GM12864 (cell line): ENCODE measurements at regions not wholly inside any gene's neighbourhood (a gene's known extent, or its start where the extent isn't known, plus 50 kb on each side); places are given as distances from the start of the nearest gene placed in this dataset.

Experiments
- DNase-seq: peaks from one replicate; pipeline ENCODE4 v3.0.0-alpha.2; 2011; ENCODE audit warnings: low read depth
- H3K4me3 ChIP-seq: 2 replicates; pipeline ENCODE4 v1.5.1; 2011; ENCODE audit warnings: mild to moderate bottlenecking, low read depth, low read length, control low read depth
- CTCF ChIP-seq: IDR thresholded peaks from 2 replicates; pipeline ENCODE4 v1.5.1; 2011; ENCODE audit warnings: low read depth, mild to moderate bottlenecking, moderate library complexity, low read length, control low read depth, inconsistent platforms; ENCODE audit errors: missing control alignments

- no peak overlapping the region for H3K4me3 ChIP-seq
- TF ChIP-seq CTCF, result no peak
- no peak for DNase-seq
Observed at GRCh38 chr3:154766765-154767503, 313.2 kb upstream of the MME start.

GRCh38 chr3:154764856-154765640 lies 315.1 kb upstream of the MME start:
- no peak overlapping the region for H3K4me3 ChIP-seq
- no peak for DNase-seq
- TF ChIP-seq CTCF, result no peak

GRCh38 chr3:154762486-154762885 lies 317.6 kb upstream of the MME start:
- DNase-seq, result no peak
- TF ChIP-seq CTCF, result no peak
- no peak overlapping the region for H3K4me3 ChIP-seq

GRCh38 chr3:154759966-154760365 lies 320.2 kb upstream of the MME start:
- DNase-seq, result no peak
- TF ChIP-seq CTCF, result no peak
- no peak overlapping the region for H3K4me3 ChIP-seq

- H3K4me3 ChIP-seq, result no peak overlapping the region
- TF ChIP-seq CTCF, result no peak
- DNase-seq, result no peak
Observed at GRCh38 chr3:154758109-154758868, 321.8 kb upstream of the MME start.

GRCh38 chr3:154753101-154753500 lies 323.1 kb upstream of the GPR149 start:
- DNase-seq, result no peak
- TF ChIP-seq CTCF, result no peak
- H3K4me3 ChIP-seq, result no peak overlapping the region
